DMS153 (cell line): ENCODE measurements at regions not wholly inside any gene's neighbourhood (a gene's known extent, or its start where the extent isn't known, plus 50 kb on each side); places are given as distances from the start of the nearest gene placed in this dataset.

Experiments
- DNase-seq: peaks from one replicate; lab custom pipeline; 2025; lab: John Stamatoyannopoulos, UW

GRCh38 chr10:120983721-120984120, 132.6 kb downstream of the WDR11 start:
- no peak for DNase-seq

DNA sequence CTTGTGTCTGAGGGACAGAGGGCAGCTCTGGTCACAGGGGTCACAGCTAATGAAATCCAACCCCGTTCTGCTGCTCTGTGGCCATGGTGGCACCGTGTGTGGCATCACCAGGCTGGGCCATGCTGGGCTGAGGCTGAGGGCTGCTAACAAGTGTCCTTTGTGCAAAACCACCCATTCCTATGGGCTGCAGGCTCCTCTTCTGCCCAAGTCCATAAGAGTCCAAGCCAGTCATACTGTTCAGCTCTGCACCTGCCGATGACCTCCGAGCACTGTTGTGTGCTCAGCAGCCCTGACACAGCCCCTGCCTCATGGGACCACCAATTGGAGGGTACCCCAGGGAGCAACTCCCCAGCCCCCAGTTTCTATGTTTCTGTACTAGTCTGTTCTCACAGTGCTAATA, 133.1 kb downstream of the WDR11 start:
- no peak for DNase-seq

- DNase-seq, result no peak
Measured at GRCh38 chr10:120987359-120987758, 136.2 kb downstream of the WDR11 start.

DNA sequence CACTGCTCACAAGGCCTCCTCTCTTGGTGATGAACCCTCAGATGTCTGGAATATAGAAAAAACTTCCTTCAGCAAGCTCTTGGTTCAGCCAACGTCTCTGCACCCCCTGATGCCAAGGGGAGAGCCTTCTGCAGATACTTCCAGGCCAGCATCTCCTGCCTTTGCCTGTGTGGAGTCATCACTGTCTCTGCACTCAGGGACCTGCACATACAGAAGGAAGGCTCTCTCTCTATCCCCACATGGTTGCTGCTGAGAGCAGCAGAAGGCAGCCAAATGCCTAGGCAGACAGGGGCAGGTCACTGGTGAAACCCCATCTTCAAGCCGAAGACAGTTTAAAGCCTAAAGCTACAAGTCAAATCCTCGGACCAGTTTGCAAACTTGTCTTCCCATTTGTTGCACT, 137.6 kb downstream of the WDR11 start:
- DNase-seq, result no peak

DNA sequence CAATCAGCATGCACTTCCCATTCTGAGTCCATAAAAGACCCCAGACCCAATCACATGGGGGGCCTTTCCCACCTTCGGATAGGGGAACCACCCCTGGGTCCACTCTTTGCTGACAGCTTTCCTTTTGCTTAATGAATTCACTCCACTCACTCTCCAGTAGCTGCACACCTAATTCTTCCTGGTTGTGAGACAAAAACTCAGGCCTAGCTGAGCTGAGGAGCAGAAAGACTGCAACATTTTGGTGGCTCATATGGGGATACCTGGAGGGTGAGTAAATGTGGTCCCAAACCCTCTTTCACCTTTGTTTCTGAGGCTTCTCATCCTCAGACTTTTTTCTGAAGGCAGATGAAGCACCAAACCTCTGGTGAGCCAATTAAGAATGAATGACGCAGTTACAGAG, 138.1 kb downstream of the WDR11 start:
- no peak for DNase-seq

- DNase-seq, result no peak
Measured at GRCh38 chr10:120989996-120990598, 138.9 kb downstream of the WDR11 start.

- no peak for DNase-seq
Measured at GRCh38 chr10:120990831-120991230, 139.7 kb downstream of the WDR11 start.

GRCh38 chr10:120993089-120993488, 141.9 kb downstream of the WDR11 start:
- DNase-seq, result no peak

DNA sequence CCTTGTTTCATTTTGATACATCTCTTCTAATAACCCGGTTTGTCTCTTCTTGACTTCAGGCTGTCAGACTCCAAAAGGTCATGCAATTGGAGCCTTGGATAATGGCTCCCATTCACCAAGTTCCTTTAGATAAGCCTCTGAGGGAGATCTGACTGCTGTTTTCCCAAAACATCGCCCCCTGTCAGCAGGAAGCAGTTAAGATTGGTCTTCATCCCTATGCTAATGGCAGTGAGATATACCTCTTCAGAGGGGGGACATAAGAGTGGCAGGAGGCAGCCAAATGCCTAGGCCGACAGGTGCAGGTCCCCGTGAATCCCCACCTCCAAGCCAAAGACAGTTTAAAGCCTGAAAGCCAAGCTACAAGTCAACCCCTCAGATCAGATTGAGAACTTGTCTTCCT, 144.6 kb downstream of the WDR11 start:
- no peak for DNase-seq

DNA sequence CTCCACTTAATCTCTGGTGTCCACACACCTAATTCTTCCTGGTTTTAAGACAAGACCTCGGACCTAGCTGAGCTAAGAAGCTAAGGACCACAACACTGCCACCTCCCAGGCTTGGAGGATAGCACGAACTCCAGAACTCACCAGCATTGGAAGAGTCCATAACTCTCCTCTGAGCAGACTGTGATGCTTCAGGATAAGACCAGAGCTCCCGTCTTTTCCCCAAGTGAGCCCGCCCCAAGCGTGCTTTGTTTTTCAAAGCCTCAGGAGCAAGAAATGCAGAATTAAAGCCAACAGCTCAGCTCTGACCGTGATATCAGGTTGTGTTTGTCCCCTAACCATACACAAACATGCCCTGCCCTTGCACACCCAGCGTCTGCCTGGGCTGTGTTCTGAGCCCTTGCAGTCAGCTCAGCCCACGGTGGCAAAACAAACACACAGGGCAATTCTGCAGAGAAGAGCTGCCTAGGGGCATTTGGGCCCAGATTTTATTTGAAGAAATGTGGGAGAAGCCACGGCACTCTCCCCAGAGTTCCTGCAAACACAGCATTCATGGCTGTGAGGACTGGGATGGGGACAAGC, 145.4 kb downstream of the WDR11 start:
- DNase-seq, result no peak

DNA sequence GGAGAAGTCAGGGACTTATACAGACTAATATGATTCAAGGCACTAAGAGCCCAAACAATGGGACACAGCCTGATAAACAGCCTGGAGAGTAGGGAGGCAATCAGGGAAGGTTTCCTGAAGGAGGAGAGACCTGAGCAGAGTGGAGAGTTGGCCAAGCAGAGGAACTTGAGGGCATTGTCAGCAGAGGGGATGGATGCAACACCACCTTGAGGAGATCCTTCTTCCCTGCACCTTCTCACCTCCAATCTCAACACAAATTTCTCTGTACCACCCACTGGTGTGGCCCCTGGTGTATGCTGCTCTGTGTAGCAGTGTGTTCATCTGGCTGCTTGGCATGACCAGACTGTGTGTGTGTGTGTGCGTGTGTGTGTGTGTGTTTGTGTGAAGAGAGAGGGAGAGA, 146.2 kb downstream of the WDR11 start:
- no peak for DNase-seq

DNA sequence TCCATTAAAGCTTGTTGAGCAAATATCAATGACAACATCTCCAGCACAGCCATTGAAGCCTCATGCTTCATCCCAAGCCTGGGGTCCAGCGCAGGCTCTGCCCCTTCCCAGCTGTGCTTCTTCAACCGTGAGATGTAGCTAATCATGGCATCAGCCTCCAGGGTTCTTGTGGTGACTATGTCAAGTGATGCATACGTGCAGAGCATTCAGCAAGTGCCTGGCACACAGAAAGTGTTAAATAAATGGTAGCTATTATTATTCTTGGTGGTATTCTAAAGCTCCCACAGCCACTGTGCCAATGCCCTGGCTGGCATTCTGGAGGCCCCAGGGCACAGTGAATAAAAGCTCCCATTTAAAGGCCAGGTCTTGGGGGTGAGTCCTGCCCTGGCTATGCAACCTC, 146.6 kb downstream of the WDR11 start:
- no peak for DNase-seq

- DNase-seq, result no peak
Measured at GRCh38 chr10:120998251-120998650, 147.1 kb downstream of the WDR11 start.

DNA sequence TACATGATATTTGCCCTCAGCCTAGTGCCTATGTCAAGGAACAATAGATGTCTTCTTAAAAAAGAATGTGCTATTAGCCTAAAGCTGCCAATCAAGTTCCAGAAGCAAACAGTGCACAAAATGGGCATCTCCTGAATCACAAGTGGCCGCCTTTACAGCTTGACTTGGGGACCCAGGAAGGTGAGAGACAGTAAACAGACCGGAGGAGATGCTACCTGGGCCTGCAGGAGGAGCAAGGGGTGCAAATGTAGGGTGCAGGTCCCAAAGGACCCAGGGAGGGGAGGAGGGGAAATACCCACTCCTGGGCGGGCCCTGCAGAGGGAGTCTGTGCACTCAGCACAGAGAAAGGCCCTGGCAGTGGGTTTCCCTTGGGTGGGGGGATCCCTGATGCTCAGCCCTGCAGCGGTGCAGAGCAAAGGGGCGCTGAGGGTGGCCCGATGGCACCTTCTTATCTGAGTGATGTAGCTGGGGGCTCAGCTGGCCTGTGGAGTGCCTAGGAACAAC, 147.7 kb downstream of the WDR11 start:
- DNase-seq, result no peak

GRCh38 chr10:120999868-121000267, 148.7 kb downstream of the WDR11 start:
- DNase-seq, result no peak

GRCh38 chr10:121002586-121003205, 151.5 kb downstream of the WDR11 start:
- DNase-seq, result no peak

DNA sequence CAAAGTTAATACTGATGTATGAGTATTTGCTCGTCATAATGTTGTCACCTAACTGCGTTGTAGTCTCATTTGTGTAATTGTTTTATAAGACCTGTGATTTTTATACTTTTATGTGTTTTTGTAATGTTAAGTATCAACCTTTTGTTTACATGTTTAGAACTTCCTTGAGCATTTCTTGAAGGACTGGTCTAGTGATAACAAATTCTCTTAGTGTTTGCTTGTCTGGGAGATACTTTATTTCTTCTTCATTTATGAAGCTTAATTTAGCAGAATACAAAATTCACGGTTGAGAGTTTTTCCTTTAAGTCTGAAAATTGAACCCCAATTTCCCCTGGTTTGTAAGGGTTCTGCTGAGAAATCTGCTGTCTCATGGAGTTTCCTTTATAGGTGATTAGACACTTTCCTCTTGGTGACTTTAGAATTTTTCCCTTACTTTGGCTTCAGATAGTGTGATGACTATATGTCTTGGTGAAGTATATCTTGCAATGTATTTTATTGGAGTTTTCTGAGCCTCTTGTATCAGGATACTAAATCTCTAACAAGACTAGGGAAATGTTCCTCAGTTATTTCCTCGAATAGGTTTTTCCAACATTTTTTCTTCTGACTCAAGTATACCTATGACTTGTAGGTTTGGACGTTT, 154.9 kb downstream of the WDR11 start:
- DNase-seq, result no peak

DNA sequence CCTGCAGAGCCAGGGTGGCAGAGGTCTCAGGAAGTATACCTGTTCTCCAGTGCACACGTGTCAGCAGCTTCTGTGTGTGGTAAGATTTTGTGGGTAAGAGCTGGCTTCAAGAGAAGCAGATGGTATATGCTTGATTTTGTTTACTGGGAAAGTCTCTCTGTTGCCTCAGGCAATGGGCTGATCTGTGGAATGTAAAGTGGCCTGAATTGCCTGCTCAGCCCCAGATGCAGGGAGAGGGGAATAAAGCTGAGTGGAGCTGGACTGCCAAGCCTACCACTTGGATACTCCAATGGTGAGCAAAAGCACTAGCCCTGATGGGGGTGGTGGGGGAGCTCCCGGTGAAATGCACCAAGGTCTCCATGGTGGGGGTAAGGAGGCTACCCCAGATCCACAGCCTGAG, 156.1 kb downstream of the WDR11 start:
- no peak for DNase-seq

DNA sequence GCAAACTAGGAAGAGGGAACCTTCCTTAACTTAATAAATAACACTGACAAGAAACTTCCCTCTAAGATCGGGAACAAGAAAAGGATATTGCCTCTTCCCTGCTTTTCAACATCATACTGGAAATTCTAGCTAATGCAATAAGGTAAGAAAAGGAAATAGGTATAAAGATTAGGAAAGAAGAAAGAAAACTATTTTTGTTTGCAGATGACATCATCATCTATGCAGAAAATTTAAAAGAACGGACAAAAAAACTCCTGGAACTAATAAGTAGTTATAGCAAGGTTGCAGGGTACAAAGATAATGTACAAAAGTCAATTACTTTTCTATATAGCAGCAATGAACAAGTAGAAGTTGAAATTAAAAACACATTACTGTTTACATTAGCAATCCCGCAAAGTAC, 164.8 kb downstream of the WDR11 start:
- no peak for DNase-seq

GRCh38 chr10:121024905-121025584, 173.9 kb downstream of the WDR11 start:
- no peak for DNase-seq

DNA sequence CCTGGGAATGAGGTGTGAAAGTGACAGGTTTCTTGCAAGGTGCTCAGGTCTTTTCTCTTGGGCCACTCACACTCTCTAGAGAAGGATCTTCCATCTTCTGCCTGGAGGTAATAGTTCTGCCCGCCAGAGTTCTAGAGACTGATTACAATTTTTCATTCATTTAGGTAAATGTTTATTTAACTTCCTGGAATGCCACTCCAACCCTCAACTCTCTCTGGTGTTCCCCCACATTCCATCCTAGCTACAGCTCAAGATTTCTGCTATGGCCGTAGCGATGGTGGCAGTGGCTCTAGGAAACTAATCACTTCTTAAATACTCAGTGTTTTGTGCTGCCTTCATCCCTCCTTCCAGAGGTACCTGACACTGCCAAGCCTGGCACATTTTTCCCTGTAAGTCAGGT, 174.6 kb downstream of the WDR11 start:
- no peak for DNase-seq

- no peak for DNase-seq
Measured at GRCh38 chr10:121027371-121027770, 176.2 kb downstream of the WDR11 start.

DNA sequence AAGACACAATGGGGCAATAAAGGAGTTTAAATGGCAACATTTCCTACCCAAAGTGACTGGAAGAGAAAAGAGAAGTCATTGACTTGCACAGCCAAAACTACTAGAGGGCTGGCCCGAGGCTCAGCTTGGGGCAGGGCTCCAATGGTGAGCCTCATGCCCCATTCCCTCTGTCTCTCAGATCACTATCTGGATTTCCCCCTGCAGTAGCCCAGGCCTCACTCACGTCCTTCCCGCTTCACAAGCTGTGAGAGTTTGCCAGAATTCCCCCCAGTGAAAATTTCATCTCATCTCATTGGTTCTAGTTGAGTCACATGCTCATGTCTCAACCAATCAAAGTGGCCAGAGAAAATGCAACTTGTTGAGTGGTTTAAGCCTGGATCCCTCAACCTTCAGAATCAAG, 181.3 kb downstream of the WDR11 start:
- DNase-seq, result no peak
